Chondrocyte (in vitro differentiated cells): ENCODE measurements at regions not wholly inside any gene's neighbourhood (a gene's known extent, or its start where the extent isn't known, plus 50 kb on each side); places are given as distances from the start of the nearest gene placed in this dataset.
"Not testable (repeated sequence)": the region's sequence is repeated elsewhere in the genome, so short reads cannot be mapped to it uniquely, and the experiment has no call there.

Source experiments
- DNase-seq: peaks from one replicate; pipeline ENCODE4 v3.0.0; 2021; ENCODE audit warnings: mixed read lengths, low spot score
- H3K27ac Mint-ChIP-seq: one replicate; pipeline ENCODE4 v1.8.0; 2021; ENCODE audit warnings: mild to moderate bottlenecking, moderate library complexity, mixed read lengths; ENCODE audit not compliant: unreplicated experiment
- H3K27me3 Mint-ChIP-seq: 2 replicates; pipeline ENCODE4 v1.8.0; 2021; ENCODE audit warnings: low read depth, mixed read lengths
- H3K36me3 Mint-ChIP-seq: 2 replicates; pipeline ENCODE4 v1.8.0; 2021; ENCODE audit warnings: low read depth, mixed read lengths
- H3K4me1 Mint-ChIP-seq: 2 replicates; pipeline ENCODE4 v1.8.0; 2021; ENCODE audit warnings: low read depth, mild to moderate bottlenecking, mixed read lengths
- H3K4me3 Mint-ChIP-seq: one replicate; pipeline ENCODE4 v1.8.0; 2021; ENCODE audit warnings: mild to moderate bottlenecking, moderate library complexity, mixed read lengths; ENCODE audit not compliant: unreplicated experiment
- H3K9me3 Mint-ChIP-seq: 2 replicates; pipeline ENCODE4 v1.8.0; 2021; ENCODE audit warnings: low read depth, mixed read lengths
- TF ChIP-seq, protein P1 (sequence below): fragments of 200-600 bp; sonication (generic); IDR thresholded peaks from 2 replicates; pipeline ENCODE4 v1.5.0; 2021; ENCODE audit warnings: antibody characterized with exemption, mild to moderate bottlenecking, moderate library complexity

- TF ChIP-seq, protein P1, sequence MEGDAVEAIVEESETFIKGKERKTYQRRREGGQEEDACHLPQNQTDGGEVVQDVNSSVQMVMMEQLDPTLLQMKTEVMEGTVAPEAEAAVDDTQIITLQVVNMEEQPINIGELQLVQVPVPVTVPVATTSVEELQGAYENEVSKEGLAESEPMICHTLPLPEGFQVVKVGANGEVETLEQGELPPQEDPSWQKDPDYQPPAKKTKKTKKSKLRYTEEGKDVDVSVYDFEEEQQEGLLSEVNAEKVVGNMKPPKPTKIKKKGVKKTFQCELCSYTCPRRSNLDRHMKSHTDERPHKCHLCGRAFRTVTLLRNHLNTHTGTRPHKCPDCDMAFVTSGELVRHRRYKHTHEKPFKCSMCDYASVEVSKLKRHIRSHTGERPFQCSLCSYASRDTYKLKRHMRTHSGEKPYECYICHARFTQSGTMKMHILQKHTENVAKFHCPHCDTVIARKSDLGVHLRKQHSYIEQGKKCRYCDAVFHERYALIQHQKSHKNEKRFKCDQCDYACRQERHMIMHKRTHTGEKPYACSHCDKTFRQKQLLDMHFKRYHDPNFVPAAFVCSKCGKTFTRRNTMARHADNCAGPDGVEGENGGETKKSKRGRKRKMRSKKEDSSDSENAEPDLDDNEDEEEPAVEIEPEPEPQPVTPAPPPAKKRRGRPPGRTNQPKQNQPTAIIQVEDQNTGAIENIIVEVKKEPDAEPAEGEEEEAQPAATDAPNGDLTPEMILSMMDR: no peak
- Mint-ChIP-seq H3K4me3 (no peak overlapping the region), H3K27me3 (peaks cover 7% of the 10 kb centered on the region), H3K9me3 (no peaks in the 10 kb centered on the region), H3K4me1 (no peaks in the 10 kb centered on the region), H3K27ac (no peak overlapping the region), H3K36me3 (no peaks in the 10 kb centered on the region)
- no peak for DNase-seq
These were observed 402.0 kb upstream of the SLC35B3 start for GRCh38 chr6:8837343-8837742.

DNA sequence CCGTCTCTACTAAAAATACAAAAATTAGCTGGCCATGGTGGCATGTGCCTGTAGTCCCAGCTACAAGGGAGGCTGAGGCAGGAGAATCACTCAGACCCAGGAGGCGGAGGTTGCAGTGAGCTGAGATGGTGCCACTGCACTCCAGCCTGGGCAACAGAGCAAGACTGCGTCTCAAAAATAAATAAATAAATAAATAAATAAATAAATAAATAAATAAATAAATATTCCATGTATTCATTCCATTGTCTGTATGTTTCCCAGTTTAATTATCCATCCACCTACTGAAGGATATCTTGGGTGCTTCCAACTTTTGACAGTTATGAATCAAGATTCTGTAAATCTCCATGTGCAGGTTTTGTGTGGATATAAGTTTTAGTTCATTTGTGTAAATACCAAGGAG is 397.4 kb upstream of the SLC35B3 start:
- DNase-seq, H3K9me3 Mint-ChIP-seq, H3K27ac Mint-ChIP-seq, H3K27me3 Mint-ChIP-seq, H3K4me1 Mint-ChIP-seq, H3K36me3 Mint-ChIP-seq, H3K4me3 Mint-ChIP-seq: not testable (repeated sequence)

GRCh38 chr6:8831366-8832152 is 396.2 kb upstream of the SLC35B3 start:
- H3K4me1 Mint-ChIP-seq: peaks cover 3% of the 10 kb centered on the region
- H3K9me3 Mint-ChIP-seq: no peaks in the 10 kb centered on the region
- TF ChIP-seq, protein P1: no peak
- no peaks in the 10 kb centered on the region for H3K27me3 Mint-ChIP-seq
- peaks cover 1% of the 10 kb centered on the region for H3K36me3 Mint-ChIP-seq
- no peak overlapping the region for H3K27ac Mint-ChIP-seq
- DNase-seq: no peak
- H3K4me3 Mint-ChIP-seq: no peak overlapping the region

GRCh38 chr6:8830794-8831193 is 395.4 kb upstream of the SLC35B3 start:
- TF ChIP-seq, protein P1: no peak
- H3K9me3 Mint-ChIP-seq: no peaks in the 10 kb centered on the region
- no peak overlapping the region for H3K4me3 Mint-ChIP-seq
- peaks cover 10% of the 10 kb centered on the region for H3K4me1 Mint-ChIP-seq
- H3K27ac Mint-ChIP-seq: no peak overlapping the region
- DNase-seq: no peak
- no peaks in the 10 kb centered on the region for H3K27me3 Mint-ChIP-seq
- peaks cover 1% of the 10 kb centered on the region for H3K36me3 Mint-ChIP-seq

GRCh38 chr6:8829796-8830195 is 394.5 kb upstream of the SLC35B3 start:
- TF ChIP-seq, protein P1: no peak
- Mint-ChIP-seq H3K36me3 (peaks cover 1% of the 10 kb centered on the region), H3K27me3 (no peaks in the 10 kb centered on the region), H3K4me3 (no peak overlapping the region), H3K27ac (no peak overlapping the region), H3K9me3 (no peaks in the 10 kb centered on the region), H3K4me1 (peaks cover 14% of the 10 kb centered on the region)
- no peak for DNase-seq

GRCh38 chr6:8829296-8829695 is 394.0 kb upstream of the SLC35B3 start:
- DNase-seq: no peak
- TF ChIP-seq, protein P1: no peak
- Mint-ChIP-seq H3K9me3 (no peaks in the 10 kb centered on the region), H3K27ac (no peak overlapping the region), H3K36me3 (peaks cover 1% of the 10 kb centered on the region), H3K4me1 (peaks cover 18% of the 10 kb centered on the region), H3K4me3 (no peak overlapping the region), H3K27me3 (no peaks in the 10 kb centered on the region)
